ENCODE measurements at regions not wholly inside any gene's neighbourhood (a gene's known extent, or its start where the extent isn't known, plus 50 kb on each side); places are given as distances from the start of the nearest gene placed in this dataset.

GRCh38 chr14:97318380-97318779 is 521.2 kb downstream of the VRK1 start:
- in situ Hi-C loops (cut with MboI; ENCODE audit: low sequenced_read_pairs, unreplicated experiment), result no loop called here
- no peak for DNase-seq (ENCODE audit: low spot score)
- no peak for TF ChIP-seq CTCF (IDR thresholded peaks at IDR 0.05; ENCODE audit: borderline replicate concordance, control extremely low read depth, extremely low read depth, insufficient read depth, missing control alignments)

GRCh38 chr14:97319691-97320090 is 522.5 kb downstream of the VRK1 start:
- in situ Hi-C loops (cut with MboI; ENCODE audit: low sequenced_read_pairs, unreplicated experiment), result no loop called here
- DNase-seq (ENCODE audit: low spot score), result no peak
- no peak for TF ChIP-seq CTCF (IDR thresholded peaks at IDR 0.05; ENCODE audit: borderline replicate concordance, control extremely low read depth, extremely low read depth, insufficient read depth, missing control alignments)

GRCh38 chr14:97328743-97329142 is 531.6 kb downstream of the VRK1 start:
- no peak for DNase-seq (ENCODE audit: low spot score)
- TF ChIP-seq CTCF (IDR thresholded peaks at IDR 0.05; ENCODE audit: borderline replicate concordance, control extremely low read depth, extremely low read depth, insufficient read depth, missing control alignments), result no peak
- in situ Hi-C loops (cut with MboI; ENCODE audit: low sequenced_read_pairs, unreplicated experiment), result no loop called here

- no peak for TF ChIP-seq CTCF (IDR thresholded peaks at IDR 0.05; ENCODE audit: borderline replicate concordance, control extremely low read depth, extremely low read depth, insufficient read depth, missing control alignments)
- in situ Hi-C loops (cut with MboI; ENCODE audit: low sequenced_read_pairs, unreplicated experiment), result no loop called here
- DNase-seq (ENCODE audit: low spot score), result no peak
Measured at GRCh38 chr14:97329701-97330100, 532.5 kb downstream of the VRK1 start.

- in situ Hi-C loops (cut with MboI; ENCODE audit: low sequenced_read_pairs, unreplicated experiment), result no loop called here
- TF ChIP-seq CTCF (IDR thresholded peaks at IDR 0.05; ENCODE audit: borderline replicate concordance, control extremely low read depth, extremely low read depth, insufficient read depth, missing control alignments), result no peak
- DNase-seq (ENCODE audit: low spot score), result no peak
Measured at GRCh38 chr14:97331058-97331457, 533.9 kb downstream of the VRK1 start.

- no peak for DNase-seq (ENCODE audit: low spot score)
- in situ Hi-C loops (cut with MboI; ENCODE audit: low sequenced_read_pairs, unreplicated experiment), result no loop called here
- no peak for TF ChIP-seq CTCF (IDR thresholded peaks at IDR 0.05; ENCODE audit: borderline replicate concordance, control extremely low read depth, extremely low read depth, insufficient read depth, missing control alignments)
Measured at GRCh38 chr14:97331526-97331925, 534.3 kb downstream of the VRK1 start.

GRCh38 chr14:97336179-97336578 is 539.0 kb downstream of the VRK1 start:
- in situ Hi-C loops (cut with MboI; ENCODE audit: low sequenced_read_pairs, unreplicated experiment), result no loop called here
- DNase-seq (ENCODE audit: low spot score), result no peak
- no peak for TF ChIP-seq CTCF (IDR thresholded peaks at IDR 0.05; ENCODE audit: borderline replicate concordance, control extremely low read depth, extremely low read depth, insufficient read depth, missing control alignments)
